ENCODE measurements at regions not wholly inside any gene's neighbourhood (a gene's known extent, or its start where the extent isn't known, plus 50 kb on each side); places are given as distances from the start of the nearest gene placed in this dataset.
"Not testable (repeated sequence)": the region's sequence is repeated elsewhere in the genome, so short reads cannot be mapped to it uniquely, and the experiment has no call there.

GRCh38 chr7:51850126-51850525, 533.5 kb upstream of the COBL start:
- Histone ChIP-seq H3K27me3 (ENCODE audit: control insufficient read depth, insufficient read depth) (no peaks in the 10 kb centered on the region), H3K27ac (ENCODE audit: low read length) (no peak overlapping the region), H3K4me3 (ENCODE audit: low read length) (no peak overlapping the region), H3K4me1 (ENCODE audit: control insufficient read depth, insufficient read depth, low read length) (no peaks in the 10 kb centered on the region), H3K9me3 (ENCODE audit: control insufficient read depth, low read length) (peaks cover 2% of the 10 kb centered on the region)
- WGBS = 65% methylated on average over 2 of the region's 2 CpGs
- ATAC-seq (no peak), DNase-seq (no peak)
- intact Hi-C loops (cut with DNase I) = no loop called here

GRCh38 chr7:51847461-51848134, 531.0 kb upstream of the COBL start:
- no peaks in the 10 kb centered on the region for H3K27me3 ChIP-seq (ENCODE audit: control insufficient read depth, insufficient read depth)
- intact Hi-C loops (cut with DNase I) = no loop called here
- ATAC-seq (no peak), DNase-seq (no peak)
- H3K4me3 ChIP-seq (ENCODE audit: low read length) = no peak overlapping the region
- WGBS = 30% methylated on average over 7 of the region's 7 CpGs
- H3K4me1 ChIP-seq (ENCODE audit: control insufficient read depth, insufficient read depth, low read length) = no peaks in the 10 kb centered on the region
- H3K27ac ChIP-seq (ENCODE audit: low read length) = no peak overlapping the region
- peaks cover 2% of the 10 kb centered on the region for H3K9me3 ChIP-seq (ENCODE audit: control insufficient read depth, low read length)

GRCh38 chr7:51839130-51839529, 522.5 kb upstream of the COBL start:
- DNase-seq; H3K4me1 ChIP-seq (ENCODE audit: control insufficient read depth, insufficient read depth, low read length); intact Hi-C loops (cut with DNase I); H3K9me3 ChIP-seq (ENCODE audit: control insufficient read depth, low read length); H3K4me3 ChIP-seq (ENCODE audit: low read length); H3K27me3 ChIP-seq (ENCODE audit: control insufficient read depth, insufficient read depth); ATAC-seq; H3K27ac ChIP-seq (ENCODE audit: low read length): not testable (repeated sequence)
- 90% methylated on average over 18 of the region's 18 CpGs for WGBS

- no peak overlapping the region for H3K27ac ChIP-seq (ENCODE audit: low read length)
- intact Hi-C loops (cut with DNase I) = no loop called here
- H3K9me3 ChIP-seq (ENCODE audit: control insufficient read depth, low read length) = no peaks in the 10 kb centered on the region
- WGBS = 56% methylated on average over 2 of the region's 2 CpGs
- no peak for ATAC-seq
- H3K27me3 ChIP-seq (ENCODE audit: control insufficient read depth, insufficient read depth) = no peaks in the 10 kb centered on the region
- no peak for DNase-seq
- H3K4me1 ChIP-seq (ENCODE audit: control insufficient read depth, insufficient read depth, low read length) = no peaks in the 10 kb centered on the region
- no peak overlapping the region for H3K4me3 ChIP-seq (ENCODE audit: low read length)
Observed at GRCh38 chr7:51827631-51828030, 511.0 kb upstream of the COBL start.

GRCh38 chr7:51824050-51824449, 507.4 kb upstream of the COBL start:
- 76% methylated on average over 7 of the region's 7 CpGs for WGBS
- intact Hi-C loops (cut with DNase I) = no loop called here
- H3K9me3 ChIP-seq (ENCODE audit: control insufficient read depth, low read length) = no peaks in the 10 kb centered on the region
- H3K4me1 ChIP-seq (ENCODE audit: control insufficient read depth, insufficient read depth, low read length) = no peaks in the 10 kb centered on the region
- ATAC-seq (no peak), DNase-seq (no peak)
- H3K4me3 ChIP-seq (ENCODE audit: low read length) = no peak overlapping the region
- H3K27ac ChIP-seq (ENCODE audit: low read length) = no peak overlapping the region
- no peaks in the 10 kb centered on the region for H3K27me3 ChIP-seq (ENCODE audit: control insufficient read depth, insufficient read depth)

GRCh38 chr7:51823437-51823836, 506.8 kb upstream of the COBL start:
- DNase-seq (no peak), ATAC-seq (no peak)
- no peaks in the 10 kb centered on the region for H3K27me3 ChIP-seq (ENCODE audit: control insufficient read depth, insufficient read depth)
- no peak overlapping the region for H3K27ac ChIP-seq (ENCODE audit: low read length)
- no peaks in the 10 kb centered on the region for H3K4me1 ChIP-seq (ENCODE audit: control insufficient read depth, insufficient read depth, low read length)
- no peak overlapping the region for H3K4me3 ChIP-seq (ENCODE audit: low read length)
- WGBS = 72% methylated on average over 3 of the region's 3 CpGs
- no peaks in the 10 kb centered on the region for H3K9me3 ChIP-seq (ENCODE audit: control insufficient read depth, low read length)
- intact Hi-C loops (cut with DNase I) = no loop called here

GRCh38 chr7:51817694-51818225, 501.2 kb upstream of the COBL start:
- H3K27me3 ChIP-seq (ENCODE audit: control insufficient read depth, insufficient read depth) = no peaks in the 10 kb centered on the region
- 87% methylated on average over 5 of the region's 5 CpGs for WGBS
- no peak overlapping the region for H3K4me3 ChIP-seq (ENCODE audit: low read length)
- H3K27ac ChIP-seq (ENCODE audit: low read length) = no peak overlapping the region
- intact Hi-C loops (cut with DNase I) = no loop called here
- DNase-seq (no peak), ATAC-seq (no peak)
- H3K4me1 ChIP-seq (ENCODE audit: control insufficient read depth, insufficient read depth, low read length) = no peaks in the 10 kb centered on the region
- no peaks in the 10 kb centered on the region for H3K9me3 ChIP-seq (ENCODE audit: control insufficient read depth, low read length)

GRCh38 chr7:51805783-51806431, 489.3 kb upstream of the COBL start:
- H3K27me3 ChIP-seq (ENCODE audit: control insufficient read depth, insufficient read depth); ATAC-seq; intact Hi-C loops (cut with DNase I): not testable (repeated sequence)

GRCh38 chr7:51802718-51803117, 486.1 kb upstream of the COBL start:
- intact Hi-C loops (cut with DNase I) = no loop called here
- no peaks in the 10 kb centered on the region for H3K4me1 ChIP-seq (ENCODE audit: control insufficient read depth, insufficient read depth, low read length)
- no peak overlapping the region for H3K27ac ChIP-seq (ENCODE audit: low read length)
- DNase-seq (no peak), ATAC-seq (no peak)
- no peaks in the 10 kb centered on the region for H3K9me3 ChIP-seq (ENCODE audit: control insufficient read depth, low read length)
- WGBS = 34% methylated on average over 5 of the region's 5 CpGs
- no peaks in the 10 kb centered on the region for H3K27me3 ChIP-seq (ENCODE audit: control insufficient read depth, insufficient read depth)
- H3K4me3 ChIP-seq (ENCODE audit: low read length) = no peak overlapping the region

More at GRCh38 chr7:51805783-51806431, 489.3 kb upstream of the COBL start:
- not testable (repeated sequence) for H3K9me3 ChIP-seq (ENCODE audit: control insufficient read depth, low read length); H3K4me3 ChIP-seq (ENCODE audit: low read length); H3K4me1 ChIP-seq (ENCODE audit: control insufficient read depth, insufficient read depth, low read length); H3K27ac ChIP-seq (ENCODE audit: low read length)
- DNase-seq = peak in 1 of 3 donors; percentile 46
- WGBS = 96% methylated on average over 41 of the region's 41 CpGs

GRCh38 chr7:51797371-51797770, 480.8 kb upstream of the COBL start:
- WGBS = 91% methylated on average over 1 of the region's 1 CpG
- intact Hi-C loops (cut with DNase I) = no loop called here
- no peak for ATAC-seq

GRCh38 chr7:51792796-51793195, 476.2 kb upstream of the COBL start:
- Histone ChIP-seq H3K27ac (ENCODE audit: low read length) (no peak overlapping the region), H3K4me3 (ENCODE audit: low read length) (no peak overlapping the region), H3K27me3 (ENCODE audit: control insufficient read depth, insufficient read depth) (no peaks in the 10 kb centered on the region), H3K9me3 (ENCODE audit: control insufficient read depth, low read length) (no peaks in the 10 kb centered on the region), H3K4me1 (ENCODE audit: control insufficient read depth, insufficient read depth, low read length) (no peaks in the 10 kb centered on the region)
- 45% methylated on average over 1 of the region's 1 CpG for WGBS
- ATAC-seq (no peak), DNase-seq (no peak)
- intact Hi-C loops (cut with DNase I) = no loop called here

More at GRCh38 chr7:51797371-51797770, 480.8 kb upstream of the COBL start:
- Histone ChIP-seq H3K27me3 (ENCODE audit: control insufficient read depth, insufficient read depth) (no peaks in the 10 kb centered on the region), H3K9me3 (ENCODE audit: control insufficient read depth, low read length) (no peaks in the 10 kb centered on the region), H3K4me3 (ENCODE audit: low read length) (no peak overlapping the region), H3K4me1 (ENCODE audit: control insufficient read depth, insufficient read depth, low read length) (no peaks in the 10 kb centered on the region), H3K27ac (ENCODE audit: low read length) (no peak overlapping the region)
- no peak for DNase-seq
